ENCODE measurements at regions not wholly inside any gene's neighbourhood (a gene's known extent, or its start where the extent isn't known, plus 50 kb on each side); places are given as distances from the start of the nearest gene placed in this dataset.
A peak's percentile ranks its signal among the peaks of the same experiment; 100 is the strongest.

GRCh38 chr4:138716559-138717335 is 298.8 kb upstream of the NOCT start:
- DNase-seq: no peak
- in situ Hi-C loops (cut with MboI; ENCODE audit: low pct_unique_long_range_greater_than_20kb, low sequenced_read_pairs): no loop called here

DNA sequence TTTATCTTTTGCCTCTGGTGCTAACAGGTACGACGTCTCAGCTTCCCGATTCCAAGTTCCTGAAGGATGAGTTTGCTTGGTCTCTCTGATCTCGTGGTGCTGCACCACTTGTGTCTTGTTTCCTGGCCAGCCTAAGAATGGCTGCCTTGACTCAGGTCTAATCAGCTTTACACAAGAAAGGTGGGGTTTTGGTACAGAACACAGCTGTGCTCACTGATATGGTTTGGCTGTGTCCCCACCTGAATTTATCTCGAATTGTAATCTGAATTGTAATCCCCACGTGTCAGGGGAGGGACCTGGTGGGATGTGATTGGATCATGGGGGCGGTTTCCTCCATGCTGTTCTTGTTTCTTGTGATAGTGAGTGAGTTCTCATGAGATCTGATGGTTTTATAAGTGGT is 305.3 kb upstream of the NOCT start:
- in situ Hi-C loops (cut with MboI; ENCODE audit: low pct_unique_long_range_greater_than_20kb, low sequenced_read_pairs): no loop called here
- no peak for DNase-seq

GRCh38 chr4:138709859-138710258 is 305.7 kb upstream of the NOCT start:
- no peak for DNase-seq
- in situ Hi-C loops (cut with MboI; ENCODE audit: low pct_unique_long_range_greater_than_20kb, low sequenced_read_pairs): no loop called here

DNA sequence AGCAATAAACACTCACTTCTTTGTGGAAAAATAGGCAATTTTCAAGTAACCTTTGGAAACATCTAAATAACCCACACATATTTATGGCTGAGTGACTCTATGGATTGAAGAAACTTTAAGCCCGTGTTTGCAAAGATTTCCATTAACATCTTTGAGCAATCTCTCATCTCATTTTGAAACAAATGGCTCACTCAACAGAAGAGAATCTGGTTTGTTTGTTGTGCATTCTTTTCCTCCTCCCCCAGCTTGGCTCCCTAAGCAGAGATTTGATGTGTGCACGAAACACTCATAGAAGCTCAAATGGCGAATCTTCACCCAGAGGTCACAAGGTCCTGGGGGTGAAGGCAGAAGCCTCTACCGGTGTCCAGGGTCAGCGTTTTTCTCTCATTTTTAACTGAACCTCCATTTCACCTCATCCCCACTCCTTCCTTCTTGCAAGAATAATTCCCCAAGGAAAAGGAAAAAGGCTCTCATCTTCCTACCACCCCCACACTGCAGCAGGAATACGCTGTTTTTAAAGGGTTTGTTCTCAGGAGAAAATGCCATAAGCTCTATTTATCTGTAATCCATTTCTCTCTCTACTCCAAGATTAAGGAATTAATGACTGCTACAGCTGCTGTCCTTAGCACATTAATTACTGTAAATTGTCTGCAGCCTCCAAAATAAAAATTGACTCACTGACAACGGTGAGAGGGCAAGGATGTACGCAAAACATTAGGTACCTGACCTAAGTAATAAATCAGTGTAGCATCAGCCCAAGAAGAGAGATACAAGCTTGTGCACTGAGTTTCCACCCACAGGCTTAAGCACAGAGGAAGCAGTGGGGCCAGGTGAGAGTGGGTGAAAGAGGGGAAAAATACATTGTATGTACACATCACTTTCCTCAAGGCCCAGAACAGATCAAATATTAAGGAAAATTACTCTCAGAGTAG is 307.6 kb upstream of the NOCT start:
- DNase-seq: no peak
- in situ Hi-C loops (cut with MboI; ENCODE audit: low pct_unique_long_range_greater_than_20kb, low sequenced_read_pairs): no loop called here

DNA sequence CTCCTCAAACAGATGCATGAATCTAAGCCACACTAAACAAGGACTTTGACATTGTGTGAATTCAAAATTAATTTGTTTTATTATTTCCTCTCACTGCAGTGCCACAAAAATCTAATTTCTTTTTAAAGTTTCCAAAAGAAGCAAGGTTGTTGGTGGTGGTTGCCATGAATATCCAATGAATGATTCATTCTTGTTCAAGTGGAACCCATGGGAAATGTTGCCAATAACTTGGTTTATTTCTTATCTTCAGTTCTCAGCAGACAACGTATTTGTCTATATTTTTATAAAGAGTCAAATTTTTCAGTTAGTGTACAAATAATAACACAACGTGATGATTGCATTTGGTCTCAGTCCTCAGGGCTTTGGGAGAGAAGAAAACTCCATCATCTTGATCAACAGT is 309.4 kb upstream of the NOCT start:
- in situ Hi-C loops (cut with MboI; ENCODE audit: low pct_unique_long_range_greater_than_20kb, low sequenced_read_pairs): no loop called here
- no peak for DNase-seq

DNA sequence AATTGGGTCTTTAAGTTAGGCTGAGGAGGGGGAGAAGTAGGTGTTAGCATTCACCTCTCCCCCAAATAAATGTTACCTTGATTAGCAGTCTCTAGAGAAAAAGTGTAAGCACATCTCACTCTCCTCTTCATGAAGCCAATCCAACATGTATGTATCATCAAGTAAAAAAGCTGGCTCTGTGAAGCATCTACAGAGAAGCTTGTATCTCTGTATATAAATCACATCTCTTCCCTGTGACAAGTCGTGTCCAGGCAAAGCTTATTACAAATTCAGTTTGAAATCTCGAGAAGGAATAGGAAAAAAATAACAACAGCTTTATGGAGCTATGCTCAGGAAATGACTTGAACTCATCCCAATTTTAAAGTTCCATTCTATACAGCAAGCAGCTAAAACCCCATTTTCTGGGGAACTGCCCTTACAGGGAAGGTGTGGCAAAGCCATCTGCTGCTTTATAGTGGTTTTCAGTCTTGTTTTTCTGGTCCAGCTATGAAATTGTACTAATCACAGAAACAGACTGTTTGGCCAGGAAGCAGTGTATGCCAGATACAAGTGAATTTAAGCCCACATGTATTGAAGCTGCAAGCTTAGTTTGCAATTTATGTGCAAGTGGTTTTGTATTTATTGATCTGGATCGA is 313.3 kb upstream of the NOCT start:
- in situ Hi-C loops (cut with MboI; ENCODE audit: low pct_unique_long_range_greater_than_20kb, low sequenced_read_pairs): no loop called here
- no peak for DNase-seq

DNA sequence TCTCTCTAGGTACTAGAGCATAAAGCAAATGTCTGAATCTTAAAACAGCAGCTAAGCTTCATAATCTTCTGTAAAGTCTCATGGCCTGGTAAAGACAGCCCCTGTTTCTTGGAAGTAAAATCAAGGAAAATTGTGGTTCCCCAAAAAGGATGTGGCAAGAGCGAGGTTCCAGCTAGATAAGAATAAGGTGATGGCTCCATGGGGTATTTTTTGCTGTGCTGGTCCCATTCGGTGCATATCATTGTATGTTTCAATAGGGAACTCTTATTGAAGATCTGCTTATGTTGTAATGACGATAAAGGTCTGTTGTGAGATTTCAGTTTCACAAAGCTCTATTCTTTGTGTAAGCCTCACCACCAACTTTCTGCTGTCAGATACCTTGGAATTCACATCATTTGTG is 316.9 kb upstream of the NOCT start:
- in situ Hi-C loops (cut with MboI; ENCODE audit: low pct_unique_long_range_greater_than_20kb, low sequenced_read_pairs): no loop called here

GRCh38 chr4:138697851-138698250 is 317.7 kb upstream of the NOCT start:
- no peak for DNase-seq
- in situ Hi-C loops (cut with MboI; ENCODE audit: low pct_unique_long_range_greater_than_20kb, low sequenced_read_pairs): no loop called here

More for the DNA sequence above, 316.9 kb upstream of the NOCT start:
- DNase-seq: no peak

DNA sequence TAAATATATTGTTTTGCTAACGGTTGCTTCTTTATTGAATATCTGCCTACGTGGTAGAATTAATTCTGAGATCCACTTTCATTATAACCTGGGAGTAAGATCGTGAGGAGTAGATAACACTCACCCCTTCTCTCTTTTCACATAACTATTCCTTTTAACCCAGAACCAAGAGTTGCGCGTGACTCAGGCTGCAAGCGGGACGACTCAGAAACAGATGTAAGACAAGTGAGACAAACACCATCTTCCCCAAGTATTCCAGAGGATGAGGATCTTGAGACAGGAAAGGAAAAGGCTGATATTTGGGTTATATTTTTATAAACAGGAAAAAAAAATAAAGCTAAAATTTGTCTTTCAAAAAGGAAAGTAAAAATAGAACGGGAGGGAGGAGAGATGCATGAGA is 318.8 kb upstream of the NOCT start:
- in situ Hi-C loops (cut with MboI; ENCODE audit: low pct_unique_long_range_greater_than_20kb, low sequenced_read_pairs): no loop called here

DNA sequence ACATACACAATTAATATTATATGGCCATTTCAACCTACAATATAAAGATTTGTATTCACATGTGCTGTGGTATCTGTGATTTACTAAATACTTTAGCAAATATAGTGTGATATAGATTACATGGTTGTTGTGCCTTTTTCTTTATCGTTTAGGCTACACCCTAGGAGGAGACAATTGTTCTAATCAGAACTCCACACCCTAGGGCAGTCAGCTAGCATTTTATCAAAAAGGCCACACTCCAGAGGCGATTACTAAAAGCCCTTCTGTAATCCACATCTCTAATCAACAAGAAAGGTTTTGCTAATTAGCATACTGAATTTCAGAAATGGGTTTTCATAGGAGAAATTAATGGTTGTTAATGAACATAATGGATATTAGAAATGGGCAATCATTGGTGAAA is 319.5 kb upstream of the NOCT start:
- no peak for DNase-seq
- in situ Hi-C loops (cut with MboI; ENCODE audit: low pct_unique_long_range_greater_than_20kb, low sequenced_read_pairs): no loop called here

More for the DNA sequence above, 318.8 kb upstream of the NOCT start:
- DNase-seq: no peak

DNA sequence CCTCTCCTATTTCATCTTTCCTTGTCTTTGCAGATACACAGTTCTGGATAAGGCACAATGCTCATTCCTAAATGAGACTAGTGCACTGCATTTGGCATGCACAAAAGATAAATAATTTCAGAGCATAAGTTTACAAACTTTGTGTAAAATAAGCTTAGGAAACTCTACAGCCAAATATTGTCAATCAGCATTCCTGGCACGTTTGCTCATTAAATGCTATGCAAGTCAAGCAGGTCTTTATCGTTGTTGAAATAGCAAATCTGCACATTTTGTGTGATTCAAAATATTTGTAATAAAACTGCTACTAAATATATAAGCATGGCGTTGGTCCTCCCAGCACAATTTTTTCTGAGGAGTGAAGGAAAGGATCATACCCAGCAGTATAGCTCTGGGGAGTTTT is 322.1 kb upstream of the NOCT start:
- in situ Hi-C loops (cut with MboI; ENCODE audit: low pct_unique_long_range_greater_than_20kb, low sequenced_read_pairs): no loop called here
- no peak for DNase-seq

DNA sequence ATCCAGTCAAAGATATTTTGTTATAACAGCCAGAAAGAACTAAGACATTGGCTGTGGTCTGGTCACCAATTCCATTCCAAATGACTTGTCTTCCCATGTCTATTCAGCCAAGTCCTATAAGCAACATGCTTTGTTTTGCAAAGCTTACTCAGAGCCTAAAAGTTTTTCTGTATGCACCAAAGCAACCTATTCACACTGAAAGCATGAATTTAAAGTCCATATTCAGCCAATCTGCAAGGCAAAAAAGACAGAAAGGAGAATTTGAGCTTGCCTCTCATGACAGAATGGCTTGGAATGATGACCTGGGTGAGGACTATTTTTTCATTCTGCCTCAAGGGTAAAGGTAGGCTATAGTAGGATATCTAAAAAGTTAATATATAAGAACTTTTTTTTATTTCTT is 323.2 kb upstream of the NOCT start:
- in situ Hi-C loops (cut with MboI; ENCODE audit: low pct_unique_long_range_greater_than_20kb, low sequenced_read_pairs): no loop called here
- DNase-seq: no peak

- in situ Hi-C loops (cut with MboI; ENCODE audit: low pct_unique_long_range_greater_than_20kb, low sequenced_read_pairs): no loop called here
- no peak for DNase-seq
These were observed 326.0 kb upstream of the NOCT start for GRCh38 chr4:138689593-138689992.

GRCh38 chr4:138689187-138689586 is 326.4 kb upstream of the NOCT start:
- DNase-seq: no peak
- in situ Hi-C loops (cut with MboI; ENCODE audit: low pct_unique_long_range_greater_than_20kb, low sequenced_read_pairs): no loop called here

DNA sequence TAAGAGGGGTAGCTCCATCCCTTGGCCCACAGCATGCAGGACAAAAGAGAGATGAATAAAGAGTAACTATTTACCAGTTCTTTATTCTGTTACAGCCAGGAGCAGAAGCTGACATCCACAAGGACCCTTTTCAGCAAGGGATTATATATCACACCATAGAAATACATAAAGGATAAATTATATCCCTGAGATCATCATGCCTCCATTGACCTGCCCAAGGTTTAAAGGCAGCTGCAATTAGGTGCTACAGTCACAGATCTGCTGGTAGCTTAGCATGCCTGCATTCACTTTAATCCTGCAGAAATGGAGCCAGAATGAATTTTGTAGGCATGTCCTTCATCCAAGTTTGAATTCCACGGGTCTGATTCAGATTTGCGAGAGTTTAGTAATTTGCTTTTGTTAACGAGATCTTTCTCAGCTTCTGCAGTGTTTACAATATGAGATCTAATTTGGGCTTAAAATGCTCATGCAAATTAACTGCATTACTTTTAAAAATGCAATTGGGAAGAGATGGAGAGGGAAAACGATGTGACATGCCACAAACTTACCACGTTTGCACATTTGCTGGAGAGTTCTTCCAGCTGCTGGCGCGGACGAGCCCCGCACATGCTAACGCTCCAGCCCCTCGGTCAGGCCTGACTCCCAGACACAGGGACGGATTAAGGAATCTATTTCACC is 327.0 kb upstream of the NOCT start:
- in situ Hi-C loops (cut with MboI; ENCODE audit: low pct_unique_long_range_greater_than_20kb, low sequenced_read_pairs): no loop called here
- DNase-seq: no peak

DNA sequence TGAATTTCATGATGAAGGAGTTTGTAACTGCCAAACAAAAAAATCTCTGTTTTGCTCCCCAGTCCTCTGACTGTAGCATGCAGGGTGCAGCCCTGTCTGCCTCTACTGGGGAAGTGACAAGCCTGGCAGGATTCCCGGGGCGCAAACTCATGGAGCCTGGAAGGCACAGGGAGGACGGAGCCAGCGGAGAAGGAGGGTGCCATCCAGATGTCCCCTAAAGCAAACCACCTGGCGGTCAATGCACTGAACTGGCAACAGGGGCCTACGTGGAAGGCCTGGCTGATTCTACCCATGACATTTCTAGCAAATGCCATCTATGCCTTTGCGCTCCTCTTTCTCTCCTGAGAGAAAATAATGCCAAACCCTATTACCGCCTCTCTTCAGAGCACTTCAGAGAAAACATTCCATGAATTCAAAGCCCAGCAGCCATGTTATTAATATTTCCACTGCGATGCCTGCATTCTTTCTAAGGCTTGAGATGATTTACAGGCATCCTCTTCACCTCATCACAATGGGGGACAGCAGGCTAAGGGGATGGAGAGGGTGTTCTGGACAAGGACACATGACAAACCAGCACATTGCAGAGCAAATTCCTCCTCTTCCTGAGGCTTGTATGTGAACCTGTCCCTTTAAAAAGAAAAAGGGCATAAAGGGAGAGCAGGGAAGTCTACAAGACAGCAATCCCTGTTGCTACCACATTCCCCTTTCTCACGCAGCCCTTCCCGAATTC is 329.3 kb upstream of the NOCT start:
- in situ Hi-C loops (cut with MboI; ENCODE audit: low pct_unique_long_range_greater_than_20kb, low sequenced_read_pairs): no loop called here
- no peak for DNase-seq

GRCh38 chr4:138685316-138685715 is 330.3 kb upstream of the NOCT start:
- in situ Hi-C loops (cut with MboI; ENCODE audit: low pct_unique_long_range_greater_than_20kb, low sequenced_read_pairs): no loop called here

GRCh38 chr4:138680989-138681604 is 334.5 kb upstream of the NOCT start:
- peak; percentile 65 for DNase-seq
- in situ Hi-C loops (cut with MboI; ENCODE audit: low pct_unique_long_range_greater_than_20kb, low sequenced_read_pairs): no loop called here

More at GRCh38 chr4:138685316-138685715, 330.3 kb upstream of the NOCT start:
- no peak for DNase-seq
